Keratinocyte (primary cell): ENCODE measurements at regions not wholly inside any gene's neighbourhood (a gene's known extent, or its start where the extent isn't known, plus 50 kb on each side); places are given as distances from the start of the nearest gene placed in this dataset.

Source experiments
- DNase-seq: peaks from one replicate; pipeline ENCODE4 v3.0.0-alpha.2; 2011; ENCODE audit warnings: low read depth, missing footprints, low spot score
- FAIRE-seq: peaks from 2 replicates; lab custom pipeline; 2011; peaks lifted over from hg19 to GRCh38; lab: Jason Lieb, UNC
- H2AFZ ChIP-seq: 2 replicates; pipeline ENCODE4 v1.6.0; 2012; ENCODE audit warnings: low read length, control low read depth, inconsistent platforms; ENCODE audit not compliant: control insufficient read depth
- H3K27ac ChIP-seq: 2 replicates; pipeline ENCODE4 v1.5.1; 2011; ENCODE audit warnings: low read length; ENCODE audit not compliant: control insufficient read depth, insufficient read depth
- H3K27me3 ChIP-seq: 3 replicates; pipeline ENCODE4 v1.6.0; 2011; ENCODE audit warnings: low read length; ENCODE audit not compliant: control insufficient read depth, insufficient read depth; ENCODE audit errors: extremely low read depth
- H3K36me3 ChIP-seq, 2 experiments: 2 replicates in 1 of 2; 3 replicates in 1 of 2; pipeline ENCODE4 v1.5.1; 2011; ENCODE audit warnings: low read length in 2 of 2, mild to moderate bottlenecking in 1 of 2; ENCODE audit not compliant: control insufficient read depth in 2 of 2, insufficient read depth in 2 of 2; ENCODE audit errors: extremely low read depth in 1 of 2
- H3K4me1 ChIP-seq: 3 replicates; pipeline ENCODE4 v1.5.1; 2011; ENCODE audit warnings: low read length; ENCODE audit not compliant: control insufficient read depth, insufficient read depth; ENCODE audit errors: extremely low read depth
- H3K4me2 ChIP-seq: 3 replicates; pipeline ENCODE4 v1.6.0; 2011; ENCODE audit warnings: low read depth, low read length; ENCODE audit not compliant: control insufficient read depth, insufficient read depth; ENCODE audit errors: extremely low read depth
- H3K4me3 ChIP-seq, 3 experiments: fragments of 200-600 bp in 1 of 3; sonication (generic) in 1 of 3; 2 replicates in 2 of 3; 3 replicates in 1 of 3; pipeline ENCODE4 v1.5.1; 2011 to 2016; ENCODE audit warnings: low read length in 3 of 3, mild to moderate bottlenecking in 3 of 3, control low read depth in 2 of 3, inconsistent platforms in 1 of 3, low read depth in 1 of 3, mixed read lengths in 1 of 3, mixed run types in 1 of 3, moderate library complexity in 1 of 3; ENCODE audit not compliant: control insufficient read depth in 2 of 3, insufficient read depth in 2 of 3; ENCODE audit errors: extremely low read depth in 1 of 3
- H3K79me2 ChIP-seq: 2 replicates; pipeline ENCODE4 v1.6.0; 2012; ENCODE audit warnings: low read length; ENCODE audit not compliant: control insufficient read depth, insufficient read depth
- H3K9ac ChIP-seq: 3 replicates; pipeline ENCODE4 v1.6.0; 2011; ENCODE audit warnings: low read length; ENCODE audit not compliant: control insufficient read depth, insufficient read depth; ENCODE audit errors: extremely low read depth
- H3K9me1 ChIP-seq: 3 replicates; pipeline ENCODE4 v1.6.0; 2011; ENCODE audit warnings: low read length; ENCODE audit not compliant: control insufficient read depth, insufficient read depth; ENCODE audit errors: extremely low read depth
- H3K9me3 ChIP-seq: 2 replicates; pipeline ENCODE4 v1.5.1; 2012; ENCODE audit warnings: low read depth, low read length; ENCODE audit not compliant: control insufficient read depth
- H4K20me1 ChIP-seq: 3 replicates; pipeline ENCODE4 v1.6.0; 2011; ENCODE audit warnings: low read length; ENCODE audit not compliant: control insufficient read depth, insufficient read depth; ENCODE audit errors: extremely low read depth
- EZH2 ChIP-seq: IDR thresholded peaks from one replicate; pipeline ENCODE4 v1.6.1; 2012; ENCODE audit warnings: inconsistent platforms, mild to moderate bottlenecking, low read length, moderate library complexity
- dilution Hi-C: fragments of 300-500 bp; cut with MboI; formaldehyde crosslinking; loops from one replicate; pipeline ENCODE4 v1.7.0; 2020; ENCODE audit warnings: low sequenced_read_pairs; ENCODE audit not compliant: extremely low pct_ligation_motif_present
- TF ChIP-seq, protein P1 (sequence below), 3 experiments: IDR thresholded peaks in 1 of 3; conservative IDR thresholded peaks in 1 of 3; optimal IDR thresholded peaks in 1 of 3; 2 replicates in 2 of 3; 3 replicates in 1 of 3; pipeline versions ENCODE3 to v1.5.1; 2011; ENCODE audit warnings: low read length in 3 of 3, mild to moderate bottlenecking in 3 of 3, moderate library complexity in 2 of 3, control low read depth in 1 of 3, inconsistent platforms in 1 of 3; ENCODE audit not compliant: insufficient read depth in 2 of 3; ENCODE audit errors: extremely low read depth in 1 of 3

DNA sequence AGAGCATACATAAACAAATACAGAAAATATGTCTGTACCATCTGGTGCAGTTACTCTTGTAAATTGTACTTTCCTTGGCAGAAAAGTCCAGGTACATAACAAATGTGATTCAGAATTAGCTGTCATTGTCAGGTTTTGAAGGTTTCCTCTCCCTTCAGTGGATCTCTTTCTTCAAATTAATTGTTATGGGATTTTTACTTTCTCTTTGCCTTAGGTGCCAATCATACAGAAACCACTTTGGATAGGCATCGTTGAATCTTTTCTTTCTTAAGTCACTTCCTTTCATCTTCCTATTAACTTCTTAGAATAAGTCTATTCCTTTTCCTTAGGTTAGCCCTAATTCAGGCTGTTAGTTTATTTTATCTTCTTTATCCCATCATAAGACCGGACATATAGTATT is 1992.1 kb upstream of the IGFBP7 start:
- H3K4me3 ChIP-seq: no peak overlapping the region
- FAIRE-seq: no peak
- H2AFZ ChIP-seq: no peak overlapping the region
- TF ChIP-seq, protein P1, sequence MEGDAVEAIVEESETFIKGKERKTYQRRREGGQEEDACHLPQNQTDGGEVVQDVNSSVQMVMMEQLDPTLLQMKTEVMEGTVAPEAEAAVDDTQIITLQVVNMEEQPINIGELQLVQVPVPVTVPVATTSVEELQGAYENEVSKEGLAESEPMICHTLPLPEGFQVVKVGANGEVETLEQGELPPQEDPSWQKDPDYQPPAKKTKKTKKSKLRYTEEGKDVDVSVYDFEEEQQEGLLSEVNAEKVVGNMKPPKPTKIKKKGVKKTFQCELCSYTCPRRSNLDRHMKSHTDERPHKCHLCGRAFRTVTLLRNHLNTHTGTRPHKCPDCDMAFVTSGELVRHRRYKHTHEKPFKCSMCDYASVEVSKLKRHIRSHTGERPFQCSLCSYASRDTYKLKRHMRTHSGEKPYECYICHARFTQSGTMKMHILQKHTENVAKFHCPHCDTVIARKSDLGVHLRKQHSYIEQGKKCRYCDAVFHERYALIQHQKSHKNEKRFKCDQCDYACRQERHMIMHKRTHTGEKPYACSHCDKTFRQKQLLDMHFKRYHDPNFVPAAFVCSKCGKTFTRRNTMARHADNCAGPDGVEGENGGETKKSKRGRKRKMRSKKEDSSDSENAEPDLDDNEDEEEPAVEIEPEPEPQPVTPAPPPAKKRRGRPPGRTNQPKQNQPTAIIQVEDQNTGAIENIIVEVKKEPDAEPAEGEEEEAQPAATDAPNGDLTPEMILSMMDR (optimal IDR thresholded peaks at IDR 0.05 in 1 of 3, IDR thresholded peaks at IDR 0.05 in 1 of 3, conservative IDR thresholded peaks at IDR 0.05 in 1 of 3; ENCODE audit: extremely low read depth in 1 of 3, insufficient read depth in 2 of 3, low read length in 3 of 3): no peak
- no peak for TF ChIP-seq EZH2
- no peaks in the 10 kb centered on the region for H3K79me2 ChIP-seq
- H3K4me2 ChIP-seq: no peak overlapping the region
- no peak overlapping the region for H3K9ac ChIP-seq
- no peaks in the 10 kb centered on the region for H3K27me3 ChIP-seq
- no peaks in the 10 kb centered on the region for H3K36me3 ChIP-seq
- H3K4me1 ChIP-seq: no peaks in the 10 kb centered on the region
- H3K9me3 ChIP-seq: no peaks in the 10 kb centered on the region
- no peak for DNase-seq
- dilution Hi-C loops: no loop called here
- H3K27ac ChIP-seq: no peak overlapping the region
- no peaks in the 10 kb centered on the region for H3K9me1 ChIP-seq
- H4K20me1 ChIP-seq: no peaks in the 10 kb centered on the region

DNA sequence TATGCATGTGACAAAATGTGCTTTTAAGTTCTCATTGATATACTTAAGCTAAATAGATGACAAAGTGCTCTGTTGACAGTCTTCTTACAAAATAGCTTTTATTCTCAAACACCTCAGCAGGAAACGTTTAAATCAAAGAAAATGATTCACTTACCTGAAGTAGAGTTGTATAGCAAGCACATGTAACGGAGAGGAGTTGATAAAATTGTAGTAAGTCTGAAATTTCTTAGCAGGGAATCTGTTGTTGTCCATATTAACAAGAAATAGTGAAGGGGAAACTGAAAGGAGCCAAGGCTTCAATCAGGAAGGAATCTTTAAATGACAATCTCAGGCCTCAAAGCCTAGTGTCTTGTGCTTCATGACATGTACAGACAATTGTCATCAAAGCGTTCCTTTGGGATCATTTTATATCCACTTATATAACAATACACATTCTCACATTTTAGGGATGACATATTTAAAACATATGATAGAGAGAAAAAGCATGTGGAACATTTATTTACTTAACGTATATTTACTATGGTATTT is 2010.2 kb upstream of the IGFBP7 start:
- no peak overlapping the region for H3K4me2 ChIP-seq
- H3K4me3 ChIP-seq: no peak overlapping the region
- no peaks in the 10 kb centered on the region for H3K9me1 ChIP-seq
- H3K27me3 ChIP-seq: no peaks in the 10 kb centered on the region
- H2AFZ ChIP-seq: no peak overlapping the region
- no peak for DNase-seq
- no peaks in the 10 kb centered on the region for H3K9me3 ChIP-seq
- dilution Hi-C loops: no loop called here
- FAIRE-seq: no peak
- no peaks in the 10 kb centered on the region for H3K4me1 ChIP-seq
- TF ChIP-seq, protein P1 (optimal IDR thresholded peaks at IDR 0.05 in 1 of 3, IDR thresholded peaks at IDR 0.05 in 1 of 3, conservative IDR thresholded peaks at IDR 0.05 in 1 of 3; ENCODE audit: extremely low read depth in 1 of 3, insufficient read depth in 2 of 3, low read length in 3 of 3): no peak
- no peak for TF ChIP-seq EZH2
- H3K9ac ChIP-seq: no peak overlapping the region
- no peaks in the 10 kb centered on the region for H4K20me1 ChIP-seq
- H3K27ac ChIP-seq: no peak overlapping the region
- H3K36me3 ChIP-seq: no peaks in the 10 kb centered on the region
- no peaks in the 10 kb centered on the region for H3K79me2 ChIP-seq
